ENCODE measurements at regions not wholly inside any gene's neighbourhood (a gene's known extent, or its start where the extent isn't known, plus 50 kb on each side); places are given as distances from the start of the nearest gene placed in this dataset.

DNA sequence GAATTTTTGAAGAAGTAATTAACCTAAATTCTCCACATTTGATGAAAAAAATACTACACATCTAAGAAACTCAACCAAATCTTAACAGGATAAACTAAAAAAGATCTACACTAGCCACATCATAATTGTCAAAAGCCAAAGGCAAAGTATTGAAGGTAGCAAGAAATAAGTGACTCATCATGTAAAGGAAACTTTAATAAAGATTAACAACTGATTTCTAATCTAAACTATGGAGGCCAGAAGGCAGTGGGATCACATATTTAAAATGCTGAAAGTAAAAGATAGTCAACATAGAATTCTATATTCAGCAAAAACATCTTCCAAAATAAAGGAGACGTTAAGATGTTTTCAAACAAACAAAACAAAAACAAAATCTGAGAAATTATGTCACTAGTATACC, 2002.9 kb downstream of the MAT2B start:
- H3K27me3 ChIP-seq: no peaks in the 10 kb centered on the region
- ATAC-seq (no peak), DNase-seq (no peak)
- no peaks in the 10 kb centered on the region for H3K9me3 ChIP-seq
- H3K27ac ChIP-seq: no peak overlapping the region
- intact Hi-C loops (cut with DNase I): no loop called here
- 43% methylated on average over 1 of the region's 1 CpG for WGBS (ENCODE audit: insufficient coverage, low coverage, low lambda C conversion rate, missing lambda C conversion rate)
- no peak overlapping the region for H3K4me3 ChIP-seq
- no peaks in the 10 kb centered on the region for H3K36me3 ChIP-seq
- TF ChIP-seq, protein P1, sequence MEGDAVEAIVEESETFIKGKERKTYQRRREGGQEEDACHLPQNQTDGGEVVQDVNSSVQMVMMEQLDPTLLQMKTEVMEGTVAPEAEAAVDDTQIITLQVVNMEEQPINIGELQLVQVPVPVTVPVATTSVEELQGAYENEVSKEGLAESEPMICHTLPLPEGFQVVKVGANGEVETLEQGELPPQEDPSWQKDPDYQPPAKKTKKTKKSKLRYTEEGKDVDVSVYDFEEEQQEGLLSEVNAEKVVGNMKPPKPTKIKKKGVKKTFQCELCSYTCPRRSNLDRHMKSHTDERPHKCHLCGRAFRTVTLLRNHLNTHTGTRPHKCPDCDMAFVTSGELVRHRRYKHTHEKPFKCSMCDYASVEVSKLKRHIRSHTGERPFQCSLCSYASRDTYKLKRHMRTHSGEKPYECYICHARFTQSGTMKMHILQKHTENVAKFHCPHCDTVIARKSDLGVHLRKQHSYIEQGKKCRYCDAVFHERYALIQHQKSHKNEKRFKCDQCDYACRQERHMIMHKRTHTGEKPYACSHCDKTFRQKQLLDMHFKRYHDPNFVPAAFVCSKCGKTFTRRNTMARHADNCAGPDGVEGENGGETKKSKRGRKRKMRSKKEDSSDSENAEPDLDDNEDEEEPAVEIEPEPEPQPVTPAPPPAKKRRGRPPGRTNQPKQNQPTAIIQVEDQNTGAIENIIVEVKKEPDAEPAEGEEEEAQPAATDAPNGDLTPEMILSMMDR (IDR thresholded peaks at IDR 0.05): no peak
- no peak for TF ChIP-seq POLR2A (IDR thresholded peaks at IDR 0.05)
- H3K4me1 ChIP-seq: no peaks in the 10 kb centered on the region

DNA sequence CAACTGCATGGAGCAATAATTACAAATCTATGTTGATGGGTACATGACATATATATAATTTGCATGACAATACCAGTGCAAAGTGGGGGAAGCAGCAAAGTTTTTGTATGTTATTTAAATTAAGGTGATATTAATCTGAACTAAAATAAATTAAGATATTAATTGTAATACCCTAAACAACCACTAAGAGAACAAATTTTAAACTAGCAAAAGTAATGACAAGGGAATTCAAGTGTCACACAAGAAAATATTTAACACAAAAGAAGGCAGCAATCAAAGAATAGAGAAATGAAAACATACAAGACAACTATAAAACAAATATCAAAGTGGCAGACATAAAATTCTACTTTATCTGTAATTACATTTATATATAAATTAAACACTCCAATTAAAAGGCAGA, 2003.4 kb downstream of the MAT2B start:
- TF ChIP-seq, protein P1 (IDR thresholded peaks at IDR 0.05): peak in 2 of 4 donors; percentile 5 to 12
- no peak for TF ChIP-seq POLR2A (IDR thresholded peaks at IDR 0.05)
- Histone ChIP-seq H3K4me1 (no peaks in the 10 kb centered on the region), H3K27ac (no peak overlapping the region), H3K4me3 (no peak overlapping the region), H3K9me3 (no peaks in the 10 kb centered on the region), H3K27me3 (no peaks in the 10 kb centered on the region), H3K36me3 (no peaks in the 10 kb centered on the region)
- intact Hi-C loops (cut with DNase I): no loop called here
- DNase-seq (no peak), ATAC-seq (no peak)

DNA sequence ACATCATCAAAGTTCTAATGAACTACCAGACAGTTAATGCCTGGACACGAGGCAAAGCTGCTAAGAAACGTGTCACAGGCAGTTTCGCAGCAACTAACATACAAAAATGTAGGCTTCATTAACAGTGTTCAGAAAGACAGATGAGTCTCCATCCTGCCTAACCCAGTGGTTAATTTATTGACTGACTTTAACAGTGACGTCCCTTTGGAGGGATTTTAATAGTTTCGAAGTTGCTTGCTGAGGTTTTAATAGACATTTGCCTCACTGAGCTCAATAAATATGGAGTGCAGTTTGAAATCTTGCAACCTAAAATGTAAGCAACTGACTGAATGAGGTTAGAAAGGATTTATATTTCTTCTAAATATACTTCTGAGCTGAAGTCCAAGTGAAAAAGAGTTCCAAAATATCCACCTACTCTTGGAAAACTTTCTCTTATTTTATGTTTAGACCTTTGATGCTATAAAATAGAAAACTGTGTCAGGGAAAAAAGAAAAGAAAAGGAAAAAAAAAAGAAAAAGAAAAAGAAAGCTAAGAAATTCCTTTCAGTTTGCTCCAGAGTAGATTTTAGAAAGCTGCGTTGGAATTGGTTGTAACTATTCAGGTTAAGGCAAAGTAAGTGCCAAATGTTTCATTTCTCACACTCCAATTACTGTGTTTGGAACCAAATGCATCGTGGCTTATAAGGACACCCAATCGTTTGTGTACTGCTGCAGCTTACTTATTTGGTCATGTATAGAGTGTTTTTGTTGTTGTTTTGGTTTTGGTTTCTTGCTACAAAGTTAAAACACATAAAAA, 2016.6 kb downstream of the MAT2B start:
- Histone ChIP-seq H3K9me3 (no peaks in the 10 kb centered on the region), H3K27ac (no peak overlapping the region), H3K4me1 (no peaks in the 10 kb centered on the region), H3K4me3 (no peak overlapping the region), H3K27me3 (no peaks in the 10 kb centered on the region), H3K36me3 (no peaks in the 10 kb centered on the region)
- ATAC-seq (no peak), DNase-seq (no peak)
- 43% methylated on average over 8 of the region's 8 CpGs for WGBS (ENCODE audit: insufficient coverage, low coverage, low lambda C conversion rate, missing lambda C conversion rate)
- no peak for TF ChIP-seq POLR2A (IDR thresholded peaks at IDR 0.05)
- TF ChIP-seq, protein P1 (IDR thresholded peaks at IDR 0.05): no peak
- intact Hi-C loops (cut with DNase I): no loop called here

DNA sequence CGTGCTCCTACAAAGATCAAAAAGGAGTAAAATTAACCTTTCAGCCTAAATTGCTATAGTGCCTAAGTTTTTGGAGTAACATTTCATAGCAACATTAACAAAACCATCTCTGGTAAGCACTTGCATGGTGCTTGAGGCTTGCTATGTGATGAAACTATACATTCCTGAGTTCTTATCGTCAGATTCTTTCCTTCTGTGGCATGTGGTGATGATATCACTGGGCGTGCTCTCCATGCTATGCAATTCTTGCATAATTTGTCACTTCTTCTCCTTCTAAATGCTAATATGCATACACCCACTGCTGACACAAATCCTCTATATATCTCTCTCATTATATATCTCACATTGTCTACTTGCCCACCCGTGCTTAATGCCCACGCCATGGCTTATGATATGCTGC, 2019.9 kb downstream of the MAT2B start:
- WGBS (ENCODE audit: insufficient coverage, low coverage, low lambda C conversion rate, missing lambda C conversion rate): 51% methylated on average over 5 of the region's 5 CpGs

More for the DNA sequence above, 2019.9 kb downstream of the MAT2B start:
- DNase-seq: no peak
- no peaks in the 10 kb centered on the region for H3K36me3 ChIP-seq
- intact Hi-C loops (cut with DNase I): no loop called here
- no peak for ATAC-seq
- H3K4me3 ChIP-seq: no peak overlapping the region
- H3K9me3 ChIP-seq: no peaks in the 10 kb centered on the region
- no peaks in the 10 kb centered on the region for H3K27me3 ChIP-seq
- H3K27ac ChIP-seq: no peak overlapping the region
- no peaks in the 10 kb centered on the region for H3K4me1 ChIP-seq
- no peak for TF ChIP-seq POLR2A (IDR thresholded peaks at IDR 0.05)
- TF ChIP-seq, protein P1 (IDR thresholded peaks at IDR 0.05): no peak
